ENCODE measurements at regions not wholly inside any gene's neighbourhood (a gene's known extent, or its start where the extent isn't known, plus 50 kb on each side); places are given as distances from the start of the nearest gene placed in this dataset.

DNA sequence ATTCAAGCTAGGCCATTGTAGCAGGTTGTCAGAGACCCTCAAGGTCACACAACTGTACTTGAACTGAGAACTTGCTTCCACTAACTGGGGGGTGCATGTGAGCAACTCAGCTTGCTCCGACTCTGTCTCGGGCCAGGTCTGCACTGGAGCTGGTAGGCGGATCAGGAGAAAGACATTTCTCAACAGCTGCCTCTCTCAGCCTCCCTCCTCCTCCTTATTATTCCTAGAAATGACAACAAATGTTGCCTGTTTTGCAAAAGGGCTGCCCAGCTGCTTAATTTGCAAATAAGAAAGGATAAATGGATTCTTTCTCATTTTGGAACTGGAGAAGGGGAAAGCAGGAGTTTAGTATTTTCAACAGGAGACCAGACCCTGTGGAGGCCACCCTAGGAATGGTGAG lies 140.5 kb downstream of the RHOU start:
- Histone ChIP-seq H3K79me2 (replicated peaks; ENCODE audit: insufficient read depth, low read length) (no peaks in the 10 kb centered on the region), H3K4me3 (ENCODE audit: low read length) (no peak overlapping the region), H3K27ac (ENCODE audit: low read length) (no peak overlapping the region), H3F3A (ENCODE audit: insufficient read depth, low read length, poor library complexity, severe bottlenecking) (no peaks in the 10 kb centered on the region), H3K9ac (ENCODE audit: low read length) (no peak overlapping the region), H3K27me3 (ENCODE audit: insufficient read depth, low read depth, low read length) (no peaks in the 10 kb centered on the region), H3K4me2 (ENCODE audit: low read length) (no peak overlapping the region), H4K20me1 (ENCODE audit: insufficient read depth) (no peaks in the 10 kb centered on the region), H3K9me2 (ENCODE audit: insufficient read depth, low read length) (no peaks in the 10 kb centered on the region), H2AFZ (ENCODE audit: low read depth, low read length) (no peak overlapping the region), H3K36me3 (ENCODE audit: insufficient read depth, low read length) (no peaks in the 10 kb centered on the region), H3K9me3 (ENCODE audit: low read length) (no peaks in the 10 kb centered on the region)
- TF ChIP-seq EZH2 (IDR thresholded peaks at IDR 0.05; ENCODE audit: borderline replicate concordance, insufficient read depth, low read length, poor library complexity, severe bottlenecking) = no peak
- TF ChIP-seq EP300 (conservative IDR thresholded peaks at IDR 0.05; ENCODE audit: poor library complexity, severe bottlenecking) = no peak
- TF ChIP-seq POLR2AphosphoS5 (IDR thresholded peaks at IDR 0.05) = no peak
- TF ChIP-seq RAD21 (conservative IDR thresholded peaks at IDR 0.05) = no peak
- no peak for TF ChIP-seq REST (IDR thresholded peaks at IDR 0.05; ENCODE audit: borderline replicate concordance)
- no peak for TF ChIP-seq TAF1 (IDR thresholded peaks at IDR 0.05; ENCODE audit: low read depth)
- TF ChIP-seq SMC3 (conservative IDR thresholded peaks at IDR 0.05; ENCODE audit: poor library complexity) = no peak
- TF ChIP-seq, protein P1, sequence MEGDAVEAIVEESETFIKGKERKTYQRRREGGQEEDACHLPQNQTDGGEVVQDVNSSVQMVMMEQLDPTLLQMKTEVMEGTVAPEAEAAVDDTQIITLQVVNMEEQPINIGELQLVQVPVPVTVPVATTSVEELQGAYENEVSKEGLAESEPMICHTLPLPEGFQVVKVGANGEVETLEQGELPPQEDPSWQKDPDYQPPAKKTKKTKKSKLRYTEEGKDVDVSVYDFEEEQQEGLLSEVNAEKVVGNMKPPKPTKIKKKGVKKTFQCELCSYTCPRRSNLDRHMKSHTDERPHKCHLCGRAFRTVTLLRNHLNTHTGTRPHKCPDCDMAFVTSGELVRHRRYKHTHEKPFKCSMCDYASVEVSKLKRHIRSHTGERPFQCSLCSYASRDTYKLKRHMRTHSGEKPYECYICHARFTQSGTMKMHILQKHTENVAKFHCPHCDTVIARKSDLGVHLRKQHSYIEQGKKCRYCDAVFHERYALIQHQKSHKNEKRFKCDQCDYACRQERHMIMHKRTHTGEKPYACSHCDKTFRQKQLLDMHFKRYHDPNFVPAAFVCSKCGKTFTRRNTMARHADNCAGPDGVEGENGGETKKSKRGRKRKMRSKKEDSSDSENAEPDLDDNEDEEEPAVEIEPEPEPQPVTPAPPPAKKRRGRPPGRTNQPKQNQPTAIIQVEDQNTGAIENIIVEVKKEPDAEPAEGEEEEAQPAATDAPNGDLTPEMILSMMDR (IDR thresholded peaks at IDR 0.05; ENCODE audit: poor library complexity, severe bottlenecking) = no peak
- TF ChIP-seq MXI1 (conservative IDR thresholded peaks at IDR 0.05; ENCODE audit: poor library complexity, severe bottlenecking) = no peak

GRCh38 chr1:228876187-228876586 lies 140.9 kb downstream of the RHOU start:
- Histone ChIP-seq H3K9ac (ENCODE audit: low read length) (no peak overlapping the region), H4K20me1 (ENCODE audit: insufficient read depth) (no peaks in the 10 kb centered on the region), H3K79me2 (replicated peaks; ENCODE audit: insufficient read depth, low read length) (no peaks in the 10 kb centered on the region), H3K9me3 (ENCODE audit: low read length) (no peaks in the 10 kb centered on the region), H3F3A (ENCODE audit: insufficient read depth, low read length, poor library complexity, severe bottlenecking) (no peaks in the 10 kb centered on the region), H3K4me2 (ENCODE audit: low read length) (no peak overlapping the region), H3K36me3 (ENCODE audit: insufficient read depth, low read length) (no peaks in the 10 kb centered on the region), H3K4me3 (ENCODE audit: low read length) (no peak overlapping the region), H2AFZ (ENCODE audit: low read depth, low read length) (no peak overlapping the region), H3K27ac (ENCODE audit: low read length) (no peak overlapping the region), H3K27me3 (ENCODE audit: insufficient read depth, low read depth, low read length) (no peaks in the 10 kb centered on the region), H3K9me2 (ENCODE audit: insufficient read depth, low read length) (no peaks in the 10 kb centered on the region)
- TF ChIP-seq MXI1 (conservative IDR thresholded peaks at IDR 0.05; ENCODE audit: poor library complexity, severe bottlenecking) = no peak
- TF ChIP-seq POLR2AphosphoS5 (IDR thresholded peaks at IDR 0.05) = no peak
- TF ChIP-seq RAD21 (conservative IDR thresholded peaks at IDR 0.05) = no peak
- TF ChIP-seq TAF1 (IDR thresholded peaks at IDR 0.05; ENCODE audit: low read depth) = no peak
- TF ChIP-seq, protein P1 (IDR thresholded peaks at IDR 0.05; ENCODE audit: poor library complexity, severe bottlenecking) = no peak
- no peak for TF ChIP-seq REST (IDR thresholded peaks at IDR 0.05; ENCODE audit: borderline replicate concordance)
- TF ChIP-seq EZH2 (IDR thresholded peaks at IDR 0.05; ENCODE audit: borderline replicate concordance, insufficient read depth, low read length, poor library complexity, severe bottlenecking) = no peak
- TF ChIP-seq EP300 (conservative IDR thresholded peaks at IDR 0.05; ENCODE audit: poor library complexity, severe bottlenecking) = no peak
- TF ChIP-seq SMC3 (conservative IDR thresholded peaks at IDR 0.05; ENCODE audit: poor library complexity) = no peak
